Subcutaneous abdominal adipose tissue (tissue), 5 donors: ENCODE measurements at regions not wholly inside any gene's neighbourhood (a gene's known extent, or its start where the extent isn't known, plus 50 kb on each side); places are given as distances from the start of the nearest gene placed in this dataset.
"Not testable (repeated sequence)": the region's sequence is repeated elsewhere in the genome, so short reads cannot be mapped to it uniquely, and the experiment has no call there.

Source experiments
- H3K27ac ChIP-seq: one replicate; pipeline ENCODE4 v1.7.0; 2013; ENCODE audit warnings: low read depth, mild to moderate bottlenecking, inconsistent platforms, low read length, moderate library complexity
- H3K27me3 ChIP-seq, 5 donors: one replicate each; pipeline ENCODE4 v1.7.0; 2013; ENCODE audit warnings: low read length in 5 of 5, inconsistent platforms in 1 of 5; ENCODE audit not compliant: control insufficient read depth in 5 of 5, insufficient read depth in 4 of 5
- H3K36me3 ChIP-seq, 5 donors: one replicate each; pipeline ENCODE4 v1.7.0; 2013; ENCODE audit warnings: low read length in 5 of 5; ENCODE audit not compliant: control insufficient read depth in 5 of 5, insufficient read depth in 5 of 5
- H3K4me1 ChIP-seq, 5 donors: one replicate each; pipeline ENCODE4 v1.7.0; 2013; ENCODE audit warnings: low read length in 5 of 5, mild to moderate bottlenecking in 3 of 5, moderate library complexity in 1 of 5; ENCODE audit not compliant: control insufficient read depth in 5 of 5, insufficient read depth in 5 of 5
- H3K4me3 ChIP-seq, 5 donors: one replicate each; pipeline ENCODE4 v1.7.0; 2013; ENCODE audit warnings: low read length in 5 of 5, low read depth in 1 of 5
- H3K9ac ChIP-seq, 5 donors: one replicate each; pipeline ENCODE4 v1.7.0; 2013; ENCODE audit warnings: low read length in 5 of 5, mild to moderate bottlenecking in 4 of 5, moderate library complexity in 3 of 5
- H3K9me3 ChIP-seq, 5 donors: one replicate each; pipeline ENCODE4 v1.7.0; 2013; ENCODE audit warnings: low read length in 5 of 5; ENCODE audit not compliant: control insufficient read depth in 5 of 5
- donor health status: healthy.
- donor health status: healthy.
- donor health status: healthy.
- donor health status: healthy.
- donor health status: healthy.

GRCh38 chr4:140220058-140220457, 66.1 kb upstream of the MAML3 start:
- Histone ChIP-seq H3K27me3 (no peaks in the 10 kb centered on the region), H3K27ac (no peak overlapping the region), H3K4me3 (no peak overlapping the region), H3K9ac (no peak overlapping the region), H3K9me3 (no peaks in the 10 kb centered on the region), H3K4me1 (peaks cover 3 to 6% (median 4%) of the 10 kb centered on the region in 5 donors), H3K36me3 (no peaks in the 10 kb centered on the region)

- H3K9me3 ChIP-seq: no peaks in the 10 kb centered on the region
- no peak overlapping the region for H3K27ac ChIP-seq
- H3K4me3 ChIP-seq: no peak overlapping the region
- peaks cover 3 to 6% (median 4%) of the 10 kb centered on the region in 5 donors for H3K4me1 ChIP-seq
- no peaks in the 10 kb centered on the region for H3K27me3 ChIP-seq
- no peak overlapping the region for H3K9ac ChIP-seq
- no peaks in the 10 kb centered on the region for H3K36me3 ChIP-seq
These were observed 65.6 kb upstream of the MAML3 start for GRCh38 chr4:140219567-140219966.

- not testable (repeated sequence) for H3K9me3 ChIP-seq, H3K27ac ChIP-seq, H3K36me3 ChIP-seq, H3K4me1 ChIP-seq, H3K4me3 ChIP-seq, H3K9ac ChIP-seq, H3K27me3 ChIP-seq
These were observed 65.1 kb upstream of the MAML3 start for GRCh38 chr4:140219070-140219469.

- no peaks in the 10 kb centered on the region for H3K9me3 ChIP-seq
- H3K4me1 ChIP-seq: no peaks in the 10 kb centered on the region
- no peaks in the 10 kb centered on the region for H3K27me3 ChIP-seq
- no peak overlapping the region for H3K4me3 ChIP-seq
- no peak overlapping the region for H3K27ac ChIP-seq
- no peaks in the 10 kb centered on the region for H3K36me3 ChIP-seq
- no peak overlapping the region for H3K9ac ChIP-seq
These were observed 59.8 kb upstream of the MAML3 start for GRCh38 chr4:140213749-140214148.

GRCh38 chr4:140213116-140213515, 59.1 kb upstream of the MAML3 start:
- H3K36me3 ChIP-seq: no peaks in the 10 kb centered on the region
- no peaks in the 10 kb centered on the region for H3K4me1 ChIP-seq
- no peaks in the 10 kb centered on the region for H3K9me3 ChIP-seq
- no peak overlapping the region for H3K27ac ChIP-seq
- no peaks in the 10 kb centered on the region for H3K27me3 ChIP-seq
- no peak overlapping the region for H3K9ac ChIP-seq
- H3K4me3 ChIP-seq: no peak overlapping the region

GRCh38 chr4:140212646-140213045, 58.7 kb upstream of the MAML3 start:
- Histone ChIP-seq H3K27ac (no peak overlapping the region), H3K4me1 (no peaks in the 10 kb centered on the region), H3K27me3 (no peaks in the 10 kb centered on the region), H3K36me3 (no peaks in the 10 kb centered on the region), H3K9ac (no peak overlapping the region), H3K9me3 (no peaks in the 10 kb centered on the region), H3K4me3 (no peak overlapping the region)

- H3K9ac ChIP-seq: no peak overlapping the region
- no peak overlapping the region for H3K27ac ChIP-seq
- no peaks in the 10 kb centered on the region for H3K9me3 ChIP-seq
- no peaks in the 10 kb centered on the region for H3K36me3 ChIP-seq
- H3K4me3 ChIP-seq: no peak overlapping the region
- H3K27me3 ChIP-seq: no peaks in the 10 kb centered on the region
- H3K4me1 ChIP-seq: no peaks in the 10 kb centered on the region
These were observed 58.2 kb upstream of the MAML3 start for GRCh38 chr4:140212194-140212593.

- H3K4me1 ChIP-seq: no peaks in the 10 kb centered on the region
- no peak overlapping the region for H3K4me3 ChIP-seq
- no peak overlapping the region for H3K27ac ChIP-seq
- no peak overlapping the region for H3K9ac ChIP-seq
- H3K9me3 ChIP-seq: no peaks in the 10 kb centered on the region
- no peaks in the 10 kb centered on the region for H3K27me3 ChIP-seq
- no peaks in the 10 kb centered on the region for H3K36me3 ChIP-seq
These were observed 57.7 kb upstream of the MAML3 start for GRCh38 chr4:140211693-140212092.

- Histone ChIP-seq H3K9me3 (no peaks in the 10 kb centered on the region), H3K36me3 (no peaks in the 10 kb centered on the region), H3K27me3 (no peaks in the 10 kb centered on the region), H3K27ac (no peak overlapping the region), H3K9ac (no peak overlapping the region), H3K4me3 (no peak overlapping the region), H3K4me1 (no peaks in the 10 kb centered on the region)
These were observed 57.2 kb upstream of the MAML3 start for GRCh38 chr4:140211161-140211560.

GRCh38 chr4:140208921-140209320, 54.9 kb upstream of the MAML3 start:
- Histone ChIP-seq H3K9ac (no peak overlapping the region), H3K4me3 (no peak overlapping the region), H3K36me3 (no peaks in the 10 kb centered on the region), H3K9me3 (no peaks in the 10 kb centered on the region), H3K4me1 (no peaks in the 10 kb centered on the region), H3K27me3 (no peaks in the 10 kb centered on the region), H3K27ac (no peak overlapping the region)
